ENCODE measurements at regions not wholly inside any gene's neighbourhood (a gene's known extent, or its start where the extent isn't known, plus 50 kb on each side); places are given as distances from the start of the nearest gene placed in this dataset.

DNA sequence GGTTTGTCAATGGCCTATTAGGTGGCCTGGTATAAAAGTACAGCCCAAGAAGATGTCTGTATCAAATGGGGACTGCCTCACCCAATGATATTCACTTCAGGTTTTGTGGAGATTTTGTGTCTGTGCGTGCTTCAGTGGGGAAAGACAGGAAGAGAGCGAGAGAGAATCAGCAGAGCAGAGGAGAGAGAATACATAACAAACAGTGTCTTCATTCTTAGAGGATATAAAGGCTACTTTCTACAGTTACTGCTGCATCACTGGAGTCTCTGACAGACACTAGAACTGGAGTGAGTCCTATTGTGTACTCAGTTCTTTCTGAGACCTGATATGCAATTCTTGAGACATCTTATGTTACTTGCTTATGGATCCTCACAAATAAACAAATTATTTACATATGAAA is 115.0 kb downstream of the CASP12 start:
- H3K56ac ChIP-seq (replicated peaks; ENCODE audit: insufficient read length, low read depth, low read length), result no peak overlapping the region
- no peaks in the 10 kb centered on the region for H3K36me3 ChIP-seq (ENCODE audit: control insufficient read depth in 2 of 4, insufficient read depth in 4 of 4, low read length in 3 of 4)
- no peak overlapping the region for H2BK20ac ChIP-seq (ENCODE audit: low read length)
- no peak overlapping the region for H4K8ac ChIP-seq (ENCODE audit: extremely low read depth, insufficient read depth, low read length)
- no peaks in the 10 kb centered on the region for H3K27me3 ChIP-seq (replicated peaks in 1 of 4; ENCODE audit: control insufficient read depth in 3 of 4, extremely low read depth in 1 of 4, insufficient read depth in 3 of 4, low read length in 3 of 4)
- no peak overlapping the region for H4K91ac ChIP-seq (replicated peaks; ENCODE audit: insufficient read length, low read length)
- FAIRE-seq (no peak), DNase-seq (ENCODE audit: low read depth in 1 of 2, low spot score in 2 of 2) (no peak)
- H3K9me3 ChIP-seq (ENCODE audit: insufficient read depth in 2 of 2, low read depth in 1 of 2, low read length in 1 of 2), result peaks cover 0 to 2% of the 10 kb centered on the region in 2 experiments; a peak in 1 of 4 replicates
- H2AK5ac ChIP-seq (ENCODE audit: low read depth, low read length), result no peak overlapping the region
- no peaks in the 10 kb centered on the region for H4K20me1 ChIP-seq (replicated peaks in 1 of 2; ENCODE audit: control insufficient read depth in 1 of 2, insufficient read depth in 2 of 2, low read length in 2 of 2)
- no peak overlapping the region for H3K9ac ChIP-seq (replicated peaks in 1 of 4; ENCODE audit: extremely low read depth in 1 of 4, low read depth in 3 of 4, low read length in 3 of 4)
- H2BK120ac ChIP-seq (replicated peaks; ENCODE audit: low read depth, low read length), result peak overlapping the region; percentile 8
- 84% methylated on average over 2 of the region's 2 CpGs; no CpG with 5 or more reads in 1 of the 2 experiments for WGBS, 2 experiments (ENCODE audit: extremely low coverage in 1 of 2, insufficient coverage in 1 of 2, insufficient read length in 1 of 2, insufficient replicate concordance in 2 of 2, low coverage in 1 of 2, low lambda C conversion rate in 2 of 2, missing lambda C conversion rate in 1 of 2)
- H3K4ac ChIP-seq (replicated peaks; ENCODE audit: insufficient read length, low read depth, low read length), result no peak overlapping the region
- H2BK12ac ChIP-seq (ENCODE audit: low read depth, low read length), result no peak overlapping the region
- H2BK15ac ChIP-seq (ENCODE audit: low read length), result no peak overlapping the region
- no peak overlapping the region for H3K14ac ChIP-seq (ENCODE audit: insufficient read length)
- no peak overlapping the region for H3K23ac ChIP-seq (ENCODE audit: insufficient read length)
- ChIA-PET POLR2A (ENCODE audit: partially characterized antibody) (no interaction called here), CTCF (ENCODE audit: partially characterized antibody) (interaction anchor here (0.5 to 1.2 kb wide), 3 partner anchors 17 to 164 kb away, joined by 3 read pairs; no protein-coding TSS in a partner anchor)
- no peak overlapping the region for H3K4me2 ChIP-seq (ENCODE audit: insufficient read depth in 1 of 2, low read depth in 2 of 2, low read length in 2 of 2)
- no peak overlapping the region for H2AFZ ChIP-seq (ENCODE audit: low read length)
- no peak overlapping the region for H3K4me3 ChIP-seq (ENCODE audit: extremely low read depth in 1 of 4, insufficient read depth in 2 of 4, low read depth in 3 of 4, low read length in 4 of 4)
- H3K79me2 ChIP-seq (ENCODE audit: control insufficient read depth in 1 of 2, insufficient read depth in 2 of 2, low read length in 2 of 2), result no peaks in the 10 kb centered on the region
- no peak overlapping the region for H3K27ac ChIP-seq (ENCODE audit: low read depth, low read length)
- peaks cover 2 to 4% (median 4%) of the 10 kb centered on the region in 4 experiments; a peak in 4 of 7 replicates for H3K4me1 ChIP-seq (replicated peaks in 1 of 4; ENCODE audit: control insufficient read depth in 3 of 4, insufficient read depth in 4 of 4, low read length in 3 of 4)
- H3K18ac ChIP-seq (ENCODE audit: extremely low read depth, low read length), result no peak overlapping the region
- no peaks in the 10 kb centered on the region for H3K23me2 ChIP-seq (ENCODE audit: low read depth, low read length)
- H3K79me1 ChIP-seq (ENCODE audit: low read depth, low read length), result no peaks in the 10 kb centered on the region
- no peak overlapping the region for H4K5ac ChIP-seq (ENCODE audit: insufficient read length, low read depth, low read length)
- no peak overlapping the region for H2BK5ac ChIP-seq (ENCODE audit: low read depth, low read length)
- TF ChIP-seq NANOG (IDR thresholded peaks at IDR 0.05; ENCODE audit: insufficient read depth, low read depth, low read length, poor library complexity, severe bottlenecking) (no peak), USF2 (IDR thresholded peaks at IDR 0.05; ENCODE audit: low read length) (no peak), ATF2 (IDR thresholded peaks at IDR 0.05; ENCODE audit: low read length) (no peak), HDAC2 (IDR thresholded peaks at IDR 0.05; ENCODE audit: borderline replicate concordance in 1 of 2, low read depth in 2 of 2, low read length in 2 of 2) (no peak), RBBP5 (IDR thresholded peaks at IDR 0.05; ENCODE audit: borderline replicate concordance, low read depth, low read length) (no peak), TCF12 (IDR thresholded peaks at IDR 0.05; ENCODE audit: low read depth, low read length) (no peak), EGR1 (IDR thresholded peaks at IDR 0.05; ENCODE audit: borderline replicate concordance, low read depth, low read length) (no peak), KDM1A (IDR thresholded peaks at IDR 0.05; ENCODE audit: borderline replicate concordance, low read length) (no peak), SAP30 (IDR thresholded peaks at IDR 0.05; ENCODE audit: insufficient read depth, insufficient replicate concordance, low read length) (no peak), CEBPB (IDR thresholded peaks at IDR 0.05; ENCODE audit: low read depth, low read length) (no peak)
- TF ChIP-seq, protein P1, sequence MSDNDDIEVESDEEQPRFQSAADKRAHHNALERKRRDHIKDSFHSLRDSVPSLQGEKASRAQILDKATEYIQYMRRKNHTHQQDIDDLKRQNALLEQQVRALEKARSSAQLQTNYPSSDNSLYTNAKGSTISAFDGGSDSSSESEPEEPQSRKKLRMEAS (IDR thresholded peaks at IDR 0.05), result no peak

Data from H1 (cell line).